ENCODE measurements at regions not wholly inside any gene's neighbourhood (a gene's known extent, or its start where the extent isn't known, plus 50 kb on each side); places are given as distances from the start of the nearest gene placed in this dataset.

GRCh38 chr3:59117396-59117795 lies 67.6 kb upstream of the CFAP20DC start:
- DNase-seq, result no peak

DNA sequence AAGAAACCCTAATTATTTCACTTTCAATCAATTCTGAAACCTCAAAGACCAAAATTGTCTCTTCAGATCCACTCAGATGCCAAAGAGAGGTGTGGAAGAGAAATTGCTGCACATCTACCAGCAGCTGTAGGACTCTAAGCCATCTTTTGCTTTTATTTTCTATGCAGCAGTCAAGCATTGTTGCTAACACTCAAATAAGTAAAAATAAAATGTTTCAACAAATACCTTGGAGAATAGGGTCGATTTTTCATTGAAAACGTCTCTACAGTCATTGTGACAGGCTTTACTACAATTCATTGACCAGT lies 66.4 kb upstream of the CFAP20DC start:
- DNase-seq, result no peak

DNA sequence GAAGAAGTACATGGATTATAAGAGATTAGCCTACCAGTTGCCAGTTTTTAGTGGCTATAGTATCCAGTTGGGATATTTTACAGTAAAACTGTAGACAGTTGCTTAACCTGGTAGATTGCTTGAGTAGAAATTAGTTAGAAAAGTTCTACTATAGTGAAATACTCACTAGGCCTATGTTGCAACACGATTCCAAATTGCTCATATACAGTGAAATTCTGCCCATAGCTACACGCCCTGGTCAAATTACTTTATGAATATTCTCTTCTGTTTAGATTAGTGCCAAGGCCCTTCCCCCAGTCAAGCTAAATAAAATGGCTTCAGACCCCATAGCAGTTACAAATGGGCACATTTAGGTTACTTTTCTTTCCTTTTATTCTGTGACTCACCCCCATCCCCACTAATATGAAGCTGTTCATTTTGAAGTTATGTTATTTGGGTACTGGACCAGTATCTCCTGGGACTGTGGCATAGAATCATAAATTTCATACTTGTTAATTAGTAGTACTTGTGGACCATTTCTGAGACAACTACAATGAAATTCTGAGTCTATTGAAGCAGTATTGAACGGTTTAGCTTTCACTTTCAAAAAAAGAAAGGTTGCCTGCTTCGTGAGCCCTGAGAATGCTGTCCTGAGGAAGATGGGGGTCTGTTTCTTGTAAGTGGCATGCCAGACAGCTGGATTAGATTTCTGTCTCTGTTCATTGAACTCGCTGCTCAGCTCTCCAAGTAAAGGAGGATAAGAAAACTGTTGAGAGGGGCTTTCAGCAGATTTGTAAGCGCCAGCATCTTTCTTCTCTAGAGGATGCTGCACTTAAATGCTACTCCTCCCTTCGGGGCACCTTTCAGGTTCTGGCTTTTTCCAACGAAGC lies 65.8 kb upstream of the CFAP20DC start:
- DNase-seq, result no peak

DNA sequence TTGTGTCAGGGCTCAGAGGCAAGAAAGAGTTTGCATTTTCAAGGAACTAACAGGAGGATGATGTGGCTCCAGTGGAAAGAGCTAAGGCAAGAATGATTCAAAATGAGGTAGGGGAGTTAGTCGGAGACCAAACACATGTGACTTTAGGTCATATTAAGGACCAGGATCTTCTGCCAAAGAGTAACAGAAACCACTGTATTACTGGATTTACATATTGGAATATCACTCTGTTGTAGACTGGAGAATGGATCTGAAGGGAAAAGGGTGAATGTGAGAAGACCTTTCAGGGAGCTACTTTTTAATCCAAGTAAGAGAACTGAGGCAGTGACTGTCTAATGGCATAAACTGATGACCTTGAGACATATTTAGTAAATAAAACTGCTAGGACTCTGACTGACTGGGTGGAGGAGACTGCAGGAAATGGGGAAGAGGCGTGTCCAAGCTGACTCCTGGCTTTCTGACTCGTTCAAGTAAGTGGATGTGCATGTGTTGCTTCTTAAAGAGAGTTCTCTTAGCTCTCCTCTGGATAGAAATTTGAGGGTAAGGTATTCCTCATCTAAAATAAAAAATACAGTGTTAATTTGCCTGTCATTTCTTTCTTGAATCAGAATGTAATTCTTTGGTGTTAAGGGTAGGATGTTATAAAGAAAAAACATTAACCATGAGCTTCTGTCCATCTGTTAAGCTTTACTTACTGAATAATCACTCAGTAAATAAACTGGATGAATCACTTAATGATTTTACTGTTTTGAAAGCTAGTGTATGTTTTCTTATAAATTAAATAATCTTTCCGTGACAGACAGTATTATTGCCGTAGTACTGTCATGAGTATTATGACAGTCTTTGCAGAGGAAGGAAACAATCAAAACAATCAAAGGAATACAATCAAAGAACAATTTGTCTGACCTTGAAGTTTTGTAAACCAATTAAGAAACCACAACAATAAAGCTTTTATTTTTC lies 58.3 kb upstream of the CFAP20DC start:
- DNase-seq, result no peak

DNA sequence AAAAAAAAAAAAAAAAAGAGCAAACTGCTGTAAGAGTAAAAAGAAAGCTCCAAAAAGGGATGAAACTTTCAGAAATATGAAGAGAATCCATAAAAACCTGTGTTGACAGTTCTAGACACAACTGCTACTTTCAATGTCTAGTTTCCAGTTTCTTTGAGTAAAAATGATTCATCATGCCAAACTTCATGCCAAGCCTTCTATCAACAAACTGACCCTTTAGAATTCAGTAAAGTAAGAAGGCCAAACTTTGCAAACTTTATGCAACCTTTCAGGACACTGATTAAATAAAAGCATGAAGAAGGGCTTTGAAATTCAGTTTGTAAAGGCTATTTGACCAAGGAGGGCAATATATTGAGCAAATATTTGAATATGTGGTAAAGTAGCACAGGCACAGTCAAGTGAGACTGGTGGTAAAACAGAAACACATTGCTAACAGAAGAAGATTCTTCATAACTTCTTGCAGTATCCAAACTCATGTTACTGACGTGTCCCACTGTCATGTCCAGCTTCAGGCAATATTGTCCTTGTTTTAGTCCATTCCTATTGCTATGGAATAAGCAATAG lies 56.3 kb upstream of the CFAP20DC start:
- DNase-seq, result no peak

GRCh38 chr3:59103552-59103951 lies 53.7 kb upstream of the CFAP20DC start:
- no peak for DNase-seq

DNA sequence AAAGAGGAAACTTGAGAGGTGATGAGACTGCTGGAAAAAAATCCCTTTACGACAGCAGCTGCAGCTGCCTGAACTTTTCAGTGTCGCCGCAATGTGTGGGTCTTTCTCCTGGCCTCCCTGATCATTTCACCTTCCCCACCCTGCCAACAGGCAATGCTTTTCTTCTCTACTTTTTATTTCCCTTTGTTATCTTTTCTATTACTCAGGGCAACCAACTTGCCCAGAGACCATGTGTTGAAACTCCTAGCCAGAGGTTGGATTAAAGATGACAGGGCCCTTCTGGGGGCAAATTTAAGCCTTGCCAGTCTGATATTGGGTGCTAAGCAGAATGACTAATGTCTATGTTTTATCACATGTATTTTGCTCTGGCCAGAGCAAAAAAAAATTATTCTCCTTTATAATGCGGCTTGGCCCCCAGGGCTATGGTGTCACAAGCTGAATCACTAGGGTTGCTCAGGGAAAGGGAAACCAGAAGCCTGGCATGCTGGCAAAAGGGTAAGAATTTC lies 51.5 kb upstream of the CFAP20DC start:
- DNase-seq, result no peak
